Fibroblast of mammary gland (primary cell): ENCODE measurements at regions not wholly inside any gene's neighbourhood (a gene's known extent, or its start where the extent isn't known, plus 50 kb on each side); places are given as distances from the start of the nearest gene placed in this dataset.

Experiments used
- DNase-seq: peaks from one replicate; pipeline ENCODE4 v3.0.0-alpha.2; 2010; ENCODE audit warnings: low read depth
- H3K4me3 ChIP-seq: 2 replicates; pipeline ENCODE4 v1.5.1; 2011; ENCODE audit warnings: low read depth, mild to moderate bottlenecking, low read length, moderate library complexity; ENCODE audit not compliant: control insufficient read depth
- CTCF ChIP-seq: conservative IDR thresholded peaks from 2 replicates; pipeline ENCODE4 v1.5.1; 2011; ENCODE audit warnings: low read depth, low read length, inconsistent platforms; ENCODE audit not compliant: control insufficient read depth, insufficient read depth

GRCh38 chrX:4668802-4669536 is 955.5 kb upstream of the PRKX start:
- TF ChIP-seq CTCF = no peak
- DNase-seq = no peak

GRCh38 chrX:4663085-4663484 is 949.6 kb upstream of the PRKX start:
- TF ChIP-seq CTCF = no peak
- H3K4me3 ChIP-seq = no peak overlapping the region
- no peak for DNase-seq

More at GRCh38 chrX:4668802-4669536, 955.5 kb upstream of the PRKX start:
- H3K4me3 ChIP-seq = no peak overlapping the region

GRCh38 chrX:4661771-4662170 is 948.3 kb upstream of the PRKX start:
- TF ChIP-seq CTCF = no peak
- DNase-seq = no peak
- H3K4me3 ChIP-seq = no peak overlapping the region

GRCh38 chrX:4656419-4656818 is 943.0 kb upstream of the PRKX start:
- no peak for DNase-seq
- no peak for TF ChIP-seq CTCF
- H3K4me3 ChIP-seq = no peak overlapping the region

- no peak for TF ChIP-seq CTCF
- DNase-seq = no peak
- H3K4me3 ChIP-seq = no peak overlapping the region
Observed at GRCh38 chrX:4655743-4656142, 942.3 kb upstream of the PRKX start.

GRCh38 chrX:4642114-4642513 is 928.7 kb upstream of the PRKX start:
- no peak overlapping the region for H3K4me3 ChIP-seq
- no peak for DNase-seq
- TF ChIP-seq CTCF = no peak
